WTC11 (cell line): ENCODE measurements at regions not wholly inside any gene's neighbourhood (a gene's known extent, or its start where the extent isn't known, plus 50 kb on each side); places are given as distances from the start of the nearest gene placed in this dataset.
A peak's percentile ranks its signal among the peaks of the same experiment; 100 is the strongest.

Experiments used
- ATAC-seq: fragments of 200-7000 bp; cut with Tn5 transposase; 2 replicates; pipeline ENCODE4 v1.10.0; 2021; ENCODE audit warnings: mild to moderate bottlenecking, moderate library complexity
- CTCF ChIA-PET: fragments of 300-600 bp; sonication (Branson Sonifier 250); formaldehyde crosslinking; loops from one replicate; lab custom pipeline; 2021; ENCODE audit warnings: antibody characterized with exemption; lab: Charles Lee
- POLR2A ChIA-PET: fragments of 350-600 bp; sonication (Branson Sonifier 250); formaldehyde crosslinking; loops from one replicate; lab custom pipeline; 2021; ENCODE audit warnings: antibody characterized with exemption; lab: Charles Lee
- DNase-seq: peaks from one replicate; pipeline ENCODE4 v3.0.0; 2021; ENCODE audit warnings: low spot score
- H3K27ac Mint-ChIP-seq: 2 replicates; pipeline ENCODE4 v1.8.0; 2021; ENCODE audit warnings: mixed read lengths
- H3K27me3 Mint-ChIP-seq: 2 replicates; pipeline ENCODE4 v1.8.0; 2021; ENCODE audit warnings: low read depth, mild to moderate bottlenecking, moderate library complexity, mixed read lengths
- H3K36me3 Mint-ChIP-seq: 2 replicates; pipeline ENCODE4 v1.8.0; 2021; ENCODE audit warnings: mixed read lengths
- H3K4me1 Mint-ChIP-seq: 2 replicates; pipeline ENCODE4 v1.8.0; 2022; ENCODE audit warnings: mixed read lengths
- H3K4me3 Mint-ChIP-seq: 2 replicates; pipeline ENCODE4 v1.8.0; 2021; ENCODE audit warnings: mild to moderate bottlenecking, moderate library complexity, mixed read lengths
- H3K9me3 Mint-ChIP-seq: 2 replicates; pipeline ENCODE4 v1.8.0; 2021; ENCODE audit warnings: mixed read lengths
- AFF4 ChIP-seq: sonication (generic); formaldehyde crosslinking; IDR thresholded peaks from 2 replicates; pipeline ENCODE4 v1.8.1; 2023; ENCODE audit warnings: mild to moderate bottlenecking, missing genetic modification reagents, borderline replicate concordance
- AR ChIP-seq: fragments of 250-450 bp; sonication (Bioruptor Pico); IDR thresholded peaks from 2 replicates; pipeline ENCODE4 v1.9.0; 2021; ENCODE audit warnings: mild to moderate bottlenecking
- ARID4B ChIP-seq: sonication (generic); formaldehyde crosslinking; IDR thresholded peaks from 2 replicates; pipeline ENCODE4 v1.8.0; 2023; ENCODE audit warnings: missing genetic modification reagents, mild to moderate bottlenecking, borderline replicate concordance
- ATF2 ChIP-seq: sonication (generic); formaldehyde crosslinking; IDR thresholded peaks from 2 replicates; pipeline ENCODE4 v1.8.1; 2022; ENCODE audit warnings: low read depth, missing genetic modification reagents, borderline replicate concordance
- ATF3 ChIP-seq: sonication (generic); formaldehyde crosslinking; conservative IDR thresholded peaks from 2 replicates; pipeline ENCODE4 v1.8.1; 2022; ENCODE audit warnings: mild to moderate bottlenecking, missing genetic modification reagents
- CBFB ChIP-seq: sonication (generic); formaldehyde crosslinking; IDR thresholded peaks from 2 replicates; pipeline ENCODE4 v1.8.1; 2022; ENCODE audit warnings: mild to moderate bottlenecking, low read depth, missing genetic modification reagents
- FOXJ3 ChIP-seq: sonication (generic); formaldehyde crosslinking; IDR thresholded peaks from 2 replicates; pipeline ENCODE4 v1.9.0; 2021; ENCODE audit warnings: missing genetic modification reagents, mild to moderate bottlenecking, borderline replicate concordance
- GABPB1 ChIP-seq: sonication (generic); formaldehyde crosslinking; IDR thresholded peaks from 2 replicates; pipeline ENCODE4 v1.8.1; 2023; ENCODE audit warnings: mild to moderate bottlenecking, missing genetic modification reagents
- MXD4 ChIP-seq: fragments of 250-450 bp; sonication (Bioruptor Pico); IDR thresholded peaks from 2 replicates; pipeline ENCODE4 v1.8.0; 2021; ENCODE audit warnings: mild to moderate bottlenecking, moderate library complexity, borderline replicate concordance
- NFATC4 ChIP-seq: fragments of 250-450 bp; sonication (Bioruptor Pico); IDR thresholded peaks from 2 replicates; pipeline ENCODE4 v1.9.0; 2021; ENCODE audit warnings: mild to moderate bottlenecking
- NR1H2 ChIP-seq: sonication (generic); formaldehyde crosslinking; IDR thresholded peaks from 2 replicates; pipeline ENCODE4 v1.9.0; 2021; ENCODE audit warnings: mild to moderate bottlenecking, moderate library complexity, missing genetic modification reagents
- PREB ChIP-seq: sonication (generic); formaldehyde crosslinking; IDR thresholded peaks from 2 replicates; pipeline ENCODE4 v1.8.1; 2022; ENCODE audit warnings: mild to moderate bottlenecking, missing genetic modification reagents, moderate library complexity, borderline replicate concordance
- SMAD4 ChIP-seq: sonication (generic); formaldehyde crosslinking; IDR thresholded peaks from 2 replicates; pipeline ENCODE4 v1.8.0; 2022; ENCODE audit warnings: mild to moderate bottlenecking, missing genetic modification reagents
- TEAD1 ChIP-seq: sonication (generic); formaldehyde crosslinking; IDR thresholded peaks from 2 replicates; pipeline ENCODE4 v1.8.0; 2022; ENCODE audit warnings: mild to moderate bottlenecking, missing genetic modification reagents
- ZMAT4 ChIP-seq: fragments of 250-450 bp; sonication (Bioruptor Pico); IDR thresholded peaks from 2 replicates; pipeline ENCODE4 v1.9.0; 2021; ENCODE audit warnings: mild to moderate bottlenecking
- ZNF317 ChIP-seq: sonication (generic); formaldehyde crosslinking; IDR thresholded peaks from 2 replicates; pipeline ENCODE4 v1.8.1; 2023; ENCODE audit warnings: low read depth, mild to moderate bottlenecking, moderate library complexity, missing genetic modification reagents, borderline replicate concordance
- TF ChIP-seq, protein P1 (sequence below): sonication (generic); formaldehyde crosslinking; IDR thresholded peaks from 2 replicates; pipeline ENCODE4 v1.8.0; 2022; ENCODE audit warnings: mild to moderate bottlenecking, missing genetic modification reagents
- TF ChIP-seq, protein P2 (sequence below): sonication (generic); formaldehyde crosslinking; IDR thresholded peaks from 2 replicates; pipeline ENCODE4 v1.8.1; 2023; ENCODE audit warnings: mild to moderate bottlenecking, missing genetic modification reagents, moderate library complexity

- DNase-seq, result no peak
- Mint-ChIP-seq H3K4me3 (no peak overlapping the region), H3K9me3 (0 out of 2 replicates have a peak, but pooled peaks cover 3% of the 10 kb centered on the region), H3K4me1 (peaks cover 3% of the 10 kb centered on the region), H3K27me3 (no peaks in the 10 kb centered on the region), H3K36me3 (no peaks in the 10 kb centered on the region), H3K27ac (peak overlapping the region; percentile 14; the same call in 1 of the 2 replicates)
- TF ChIP-seq AR, result no peak
- TF ChIP-seq GABPB1 (CRISPR knock-in tag), result 0 out of 2 replicates have a peak, but pooled peaks have one; percentile 37
- POLR2A ChIA-PET, result no interaction called here
- CTCF ChIA-PET, result no interaction called here
- ATAC-seq, result no peak
These were observed 476.6 kb downstream of the GRXCR1 start for GRCh38 chr4:43369036-43369594.

DNA sequence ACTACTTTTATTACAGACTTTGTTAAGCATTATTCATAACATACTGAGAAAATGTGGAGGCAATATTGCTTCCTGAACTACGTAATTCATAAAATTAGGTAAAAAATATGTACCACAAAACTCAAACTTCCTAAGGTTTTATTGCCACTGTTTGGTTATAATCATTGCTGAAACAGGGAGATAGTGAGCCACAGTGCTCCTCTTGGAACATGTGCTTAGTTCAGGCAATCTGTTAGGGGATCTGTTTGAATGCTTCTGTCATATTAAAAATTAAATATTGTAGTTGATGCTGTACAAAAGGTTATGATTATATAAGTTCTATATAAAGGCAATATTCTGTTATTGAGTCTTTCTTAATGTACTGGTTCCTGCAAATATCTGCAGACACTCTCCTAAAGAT, 480.7 kb downstream of the GRXCR1 start:
- Mint-ChIP-seq H3K27ac (no peak overlapping the region), H3K27me3 (no peaks in the 10 kb centered on the region), H3K4me1 (peaks cover 3% of the 10 kb centered on the region), H3K4me3 (no peak overlapping the region), H3K9me3 (0 out of 2 replicates have a peak, but pooled peaks cover 4% of the 10 kb centered on the region), H3K36me3 (no peaks in the 10 kb centered on the region)
- ATAC-seq (no peak), DNase-seq (no peak)
- CTCF ChIA-PET, result no interaction called here
- POLR2A ChIA-PET, result no interaction called here
- TF ChIP-seq SMAD4 (CRISPR knock-in tag) (no peak), NFATC4 (CRISPR knock-in tag) (no peak), PREB (no peak), ZMAT4 (no peak), AFF4 (CRISPR knock-in tag) (no peak), ARID4B (CRISPR knock-in tag) (no peak), NR1H2 (no peak), ATF3 (CRISPR knock-in tag) (no peak), ZNF317 (CRISPR knock-in tag) (no peak), MXD4 (no peak), FOXJ3 (CRISPR knock-in tag) (no peak), CBFB (no peak), TEAD1 (no peak), ATF2 (CRISPR knock-in tag) (no peak)
- TF ChIP-seq, protein P1, sequence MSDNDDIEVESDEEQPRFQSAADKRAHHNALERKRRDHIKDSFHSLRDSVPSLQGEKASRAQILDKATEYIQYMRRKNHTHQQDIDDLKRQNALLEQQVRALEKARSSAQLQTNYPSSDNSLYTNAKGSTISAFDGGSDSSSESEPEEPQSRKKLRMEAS (CRISPR knock-in tag), result no peak
- TF ChIP-seq, protein P2, sequence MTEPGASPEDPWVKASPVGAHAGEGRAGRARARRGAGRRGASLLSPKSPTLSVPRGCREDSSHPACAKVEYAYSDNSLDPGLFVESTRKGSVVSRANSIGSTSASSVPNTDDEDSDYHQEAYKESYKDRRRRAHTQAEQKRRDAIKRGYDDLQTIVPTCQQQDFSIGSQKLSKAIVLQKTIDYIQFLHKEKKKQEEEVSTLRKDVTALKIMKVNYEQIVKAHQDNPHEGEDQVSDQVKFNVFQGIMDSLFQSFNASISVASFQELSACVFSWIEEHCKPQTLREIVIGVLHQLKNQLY (CRISPR knock-in tag), result no peak
